AG04449 (cell line): ENCODE measurements at regions not wholly inside any gene's neighbourhood (a gene's known extent, or its start where the extent isn't known, plus 50 kb on each side); places are given as distances from the start of the nearest gene placed in this dataset.

Source experiments
- CTCF ChIA-PET: fragments of 350-600 bp; formaldehyde crosslinking; extraction: SDS; loops from one replicate; lab custom pipeline; 2021; ENCODE audit warnings: antibody characterized with exemption; lab: Yijun Ruan, JAX
- POLR2A ChIA-PET: fragments of 400-600, 350-600 bp; formaldehyde crosslinking; extraction: SDS; loops from one replicate; lab custom pipeline; 2020; ENCODE audit warnings: antibody characterized with exemption, inconsistent platforms; lab: Yijun Ruan, JAX
- DNase-seq: peaks from one replicate; pipeline ENCODE4 v3.0.0-alpha.2; 2010; ENCODE audit warnings: low read depth, low spot score
- H3K4me3 ChIP-seq: 2 replicates; pipeline ENCODE4 v1.5.1; 2011; ENCODE audit warnings: low read depth, mild to moderate bottlenecking, control low read depth, low read length
- TF ChIP-seq, protein P1 (sequence below): IDR thresholded peaks from one replicate; pipeline ENCODE4 v1.5.1; 2011; ENCODE audit warnings: mild to moderate bottlenecking, moderate library complexity, low read length, control low read depth, inconsistent platforms; ENCODE audit not compliant: insufficient read depth; ENCODE audit errors: missing control alignments

- POLR2A ChIA-PET = no interaction called here
These were observed 631.5 kb downstream of the EPHA4 start for GRCh38 chr2:220940646-220941045.

DNA sequence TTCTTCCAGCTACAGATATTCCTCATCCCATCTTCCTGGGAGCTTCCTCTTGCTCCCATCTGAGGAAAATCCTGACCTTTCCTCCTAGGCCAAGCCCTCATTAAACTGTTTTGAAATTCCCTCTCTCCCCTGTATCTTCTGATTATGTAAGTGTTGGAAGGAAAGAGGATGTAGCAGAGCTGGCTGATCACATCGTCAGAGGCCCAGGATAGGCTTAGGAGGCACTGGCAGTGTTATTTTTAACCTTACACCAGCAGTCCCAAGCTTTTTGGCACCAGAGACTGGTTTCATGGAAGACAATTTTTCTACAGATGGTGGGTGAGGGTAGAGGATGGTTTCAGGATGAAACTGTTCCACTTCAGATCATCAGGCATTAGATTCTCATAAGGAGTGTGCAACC lies 630.4 kb downstream of the EPHA4 start:
- TF ChIP-seq, protein P1, sequence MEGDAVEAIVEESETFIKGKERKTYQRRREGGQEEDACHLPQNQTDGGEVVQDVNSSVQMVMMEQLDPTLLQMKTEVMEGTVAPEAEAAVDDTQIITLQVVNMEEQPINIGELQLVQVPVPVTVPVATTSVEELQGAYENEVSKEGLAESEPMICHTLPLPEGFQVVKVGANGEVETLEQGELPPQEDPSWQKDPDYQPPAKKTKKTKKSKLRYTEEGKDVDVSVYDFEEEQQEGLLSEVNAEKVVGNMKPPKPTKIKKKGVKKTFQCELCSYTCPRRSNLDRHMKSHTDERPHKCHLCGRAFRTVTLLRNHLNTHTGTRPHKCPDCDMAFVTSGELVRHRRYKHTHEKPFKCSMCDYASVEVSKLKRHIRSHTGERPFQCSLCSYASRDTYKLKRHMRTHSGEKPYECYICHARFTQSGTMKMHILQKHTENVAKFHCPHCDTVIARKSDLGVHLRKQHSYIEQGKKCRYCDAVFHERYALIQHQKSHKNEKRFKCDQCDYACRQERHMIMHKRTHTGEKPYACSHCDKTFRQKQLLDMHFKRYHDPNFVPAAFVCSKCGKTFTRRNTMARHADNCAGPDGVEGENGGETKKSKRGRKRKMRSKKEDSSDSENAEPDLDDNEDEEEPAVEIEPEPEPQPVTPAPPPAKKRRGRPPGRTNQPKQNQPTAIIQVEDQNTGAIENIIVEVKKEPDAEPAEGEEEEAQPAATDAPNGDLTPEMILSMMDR = no peak
- ChIA-PET CTCF (no interaction called here), POLR2A (no interaction called here)
- no peak for DNase-seq
- no peak overlapping the region for H3K4me3 ChIP-seq

More at GRCh38 chr2:220940646-220941045, 631.5 kb downstream of the EPHA4 start:
- no peak overlapping the region for H3K4me3 ChIP-seq
- no peak for DNase-seq
- TF ChIP-seq, protein P1 = no peak
- CTCF ChIA-PET = no interaction called here

GRCh38 chr2:220946552-220946951 lies 625.6 kb downstream of the EPHA4 start:
- H3K4me3 ChIP-seq = no peak overlapping the region
- TF ChIP-seq, protein P1 = no peak
- DNase-seq = no peak
- POLR2A ChIA-PET = no interaction called here
- CTCF ChIA-PET = no interaction called here

DNA sequence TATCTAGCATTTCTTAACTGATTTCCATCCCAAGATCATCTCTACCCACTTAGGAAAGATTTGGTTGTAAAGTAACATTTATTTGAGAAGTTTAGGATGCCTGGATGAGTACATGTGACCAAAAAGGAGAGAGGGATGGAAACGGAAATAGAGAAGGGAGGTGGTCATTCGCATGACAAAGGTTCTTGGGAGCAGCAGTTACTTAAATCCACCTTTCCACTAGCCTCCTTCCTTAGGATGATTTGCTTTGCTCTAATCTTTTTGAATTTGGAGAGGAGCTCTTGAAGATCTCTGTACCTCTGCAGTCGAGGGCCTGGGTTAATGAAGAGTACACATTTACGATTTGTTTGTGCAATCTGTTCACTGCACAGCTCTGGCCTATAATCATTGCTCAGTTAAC lies 623.5 kb downstream of the EPHA4 start:
- TF ChIP-seq, protein P1 = no peak
- no peak for DNase-seq
- ChIA-PET POLR2A (no interaction called here), CTCF (interaction anchor here (0.6 kb wide), 1 partner anchor 9 kb away, joined by 5 read pairs; no protein-coding TSS in a partner anchor)
- no peak overlapping the region for H3K4me3 ChIP-seq

GRCh38 chr2:220949466-220949865 lies 622.6 kb downstream of the EPHA4 start:
- POLR2A ChIA-PET = no interaction called here
- DNase-seq = no peak
- no peak overlapping the region for H3K4me3 ChIP-seq
- CTCF ChIA-PET = no interaction called here
- TF ChIP-seq, protein P1 = no peak

- ChIA-PET CTCF (no interaction called here), POLR2A (no interaction called here)
- H3K4me3 ChIP-seq = no peak overlapping the region
- no peak for DNase-seq
- TF ChIP-seq, protein P1 = no peak
These were observed 616.3 kb downstream of the EPHA4 start for GRCh38 chr2:220955776-220956175.
